ENCODE measurements at regions not wholly inside any gene's neighbourhood (a gene's known extent, or its start where the extent isn't known, plus 50 kb on each side); places are given as distances from the start of the nearest gene placed in this dataset.
"Not testable (repeated sequence)": the region's sequence is repeated elsewhere in the genome, so short reads cannot be mapped to it uniquely, and the experiment has no call there.

DNA sequence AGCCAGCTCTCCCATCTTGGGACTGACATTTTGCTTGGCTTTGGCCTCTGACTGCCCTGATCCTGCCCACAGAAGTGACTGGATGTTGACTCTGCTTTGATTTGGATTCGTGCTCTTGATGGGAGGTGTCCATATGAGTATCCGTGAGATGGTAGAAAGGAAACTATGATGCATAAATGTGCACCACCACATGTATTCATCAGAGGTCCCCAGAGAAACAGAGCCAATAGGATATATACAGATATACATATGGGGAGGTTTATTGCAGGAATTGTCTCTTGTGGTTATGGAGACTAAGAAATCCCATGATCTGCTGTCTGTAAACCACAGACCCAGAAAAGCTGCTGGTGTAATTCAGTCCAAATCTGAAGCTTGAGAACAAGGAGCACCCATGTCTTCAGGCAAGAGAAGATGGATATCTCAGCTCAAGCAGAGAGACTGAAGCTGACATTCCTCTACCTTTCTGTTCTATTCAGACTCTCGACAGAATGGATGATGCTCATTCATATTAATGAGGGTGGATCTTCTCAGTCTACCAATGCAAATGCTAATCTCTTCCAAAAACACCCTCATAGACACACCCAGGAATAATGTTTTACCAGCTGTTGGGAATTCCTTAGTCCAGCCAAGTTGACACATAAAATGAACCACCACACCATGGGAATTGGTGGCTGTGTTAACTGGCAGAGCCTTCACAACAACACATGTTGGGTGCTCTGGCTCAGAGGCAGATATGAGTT lies 390.7 kb downstream of the CCSER2 start:
- no peak for DNase-seq (ENCODE audit: low spot score in 2 of 2)
- no peak for TF ChIP-seq POLR2A (IDR thresholded peaks at IDR 0.05)
- TF ChIP-seq, protein P1, sequence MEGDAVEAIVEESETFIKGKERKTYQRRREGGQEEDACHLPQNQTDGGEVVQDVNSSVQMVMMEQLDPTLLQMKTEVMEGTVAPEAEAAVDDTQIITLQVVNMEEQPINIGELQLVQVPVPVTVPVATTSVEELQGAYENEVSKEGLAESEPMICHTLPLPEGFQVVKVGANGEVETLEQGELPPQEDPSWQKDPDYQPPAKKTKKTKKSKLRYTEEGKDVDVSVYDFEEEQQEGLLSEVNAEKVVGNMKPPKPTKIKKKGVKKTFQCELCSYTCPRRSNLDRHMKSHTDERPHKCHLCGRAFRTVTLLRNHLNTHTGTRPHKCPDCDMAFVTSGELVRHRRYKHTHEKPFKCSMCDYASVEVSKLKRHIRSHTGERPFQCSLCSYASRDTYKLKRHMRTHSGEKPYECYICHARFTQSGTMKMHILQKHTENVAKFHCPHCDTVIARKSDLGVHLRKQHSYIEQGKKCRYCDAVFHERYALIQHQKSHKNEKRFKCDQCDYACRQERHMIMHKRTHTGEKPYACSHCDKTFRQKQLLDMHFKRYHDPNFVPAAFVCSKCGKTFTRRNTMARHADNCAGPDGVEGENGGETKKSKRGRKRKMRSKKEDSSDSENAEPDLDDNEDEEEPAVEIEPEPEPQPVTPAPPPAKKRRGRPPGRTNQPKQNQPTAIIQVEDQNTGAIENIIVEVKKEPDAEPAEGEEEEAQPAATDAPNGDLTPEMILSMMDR (IDR thresholded peaks at IDR 0.05) = no peak
- 65 to 67% methylated on average over 3 of the region's 3 CpGs for WGBS, 2 donors
- intact Hi-C loops (cut with DNase I; ENCODE audit: low total_unique reads) = loop anchor here (10.0 kb wide), 1 partner anchor 1604 kb away; no protein-coding TSS in a partner anchor
- no peak overlapping the region for H3K4me3 ChIP-seq (ENCODE audit: low read depth, poor library complexity, severe bottlenecking)

DNA sequence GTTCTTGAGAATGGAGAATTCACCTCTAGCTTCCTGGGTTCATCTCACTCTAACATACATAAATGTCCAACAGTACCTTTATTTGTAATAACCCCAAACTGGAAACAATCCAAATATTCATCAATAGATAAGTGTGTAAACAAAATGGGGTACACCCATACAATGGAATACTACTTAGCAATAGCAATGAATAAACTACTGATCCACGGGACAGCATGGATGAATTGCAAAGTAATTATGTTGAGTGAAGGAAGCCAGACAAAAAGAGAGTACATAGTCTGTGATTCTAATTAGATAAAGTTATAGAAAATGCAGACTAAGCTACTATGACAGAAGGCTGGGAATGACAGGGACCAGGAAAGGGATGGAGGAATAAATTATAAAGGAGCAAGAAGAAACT lies 391.3 kb downstream of the CCSER2 start:
- TF ChIP-seq, protein P1 (IDR thresholded peaks at IDR 0.05) = no peak
- TF ChIP-seq POLR2A (IDR thresholded peaks at IDR 0.05) = no peak
- intact Hi-C loops (cut with DNase I; ENCODE audit: low total_unique reads) = loop anchor here (10.0 kb wide), 1 partner anchor 1605 kb away; no protein-coding TSS in a partner anchor

DNA sequence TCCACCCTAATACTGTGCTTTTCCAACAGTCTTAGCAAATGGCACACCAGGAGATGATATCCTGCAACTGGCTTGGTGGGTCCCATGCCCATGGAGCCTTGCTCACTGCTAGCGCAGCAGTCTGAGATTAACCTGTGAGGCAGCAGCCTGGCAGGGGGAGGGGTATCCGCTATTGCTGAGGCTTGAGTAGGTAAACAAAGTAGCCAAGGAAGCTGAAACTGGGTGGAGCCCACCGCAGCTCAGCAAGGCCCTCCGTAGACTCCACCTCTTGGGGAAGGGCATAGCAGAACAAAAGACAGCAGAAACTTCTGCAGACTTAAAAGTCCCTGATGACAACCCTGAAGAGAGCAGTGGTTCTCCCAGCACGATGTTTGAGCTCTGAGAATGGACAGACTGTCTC lies 399.0 kb downstream of the CCSER2 start:
- intact Hi-C loops (cut with DNase I; ENCODE audit: low total_unique reads) = no loop called here
- DNase-seq (ENCODE audit: low spot score in 2 of 2) = no peak
- 76 to 79% methylated on average over 5 of the region's 5 CpGs for WGBS, 2 donors
- TF ChIP-seq, protein P1 (IDR thresholded peaks at IDR 0.05) = no peak
- no peak for TF ChIP-seq POLR2A (IDR thresholded peaks at IDR 0.05)
- H3K4me3 ChIP-seq (ENCODE audit: low read depth, poor library complexity, severe bottlenecking) = no peak overlapping the region

More for the DNA sequence above, 391.3 kb downstream of the CCSER2 start:
- no peak for DNase-seq (ENCODE audit: low spot score in 2 of 2)
- no peak overlapping the region for H3K4me3 ChIP-seq (ENCODE audit: low read depth, poor library complexity, severe bottlenecking)
- WGBS, 2 donors = 83% methylated on average over 1 of the region's 1 CpG

DNA sequence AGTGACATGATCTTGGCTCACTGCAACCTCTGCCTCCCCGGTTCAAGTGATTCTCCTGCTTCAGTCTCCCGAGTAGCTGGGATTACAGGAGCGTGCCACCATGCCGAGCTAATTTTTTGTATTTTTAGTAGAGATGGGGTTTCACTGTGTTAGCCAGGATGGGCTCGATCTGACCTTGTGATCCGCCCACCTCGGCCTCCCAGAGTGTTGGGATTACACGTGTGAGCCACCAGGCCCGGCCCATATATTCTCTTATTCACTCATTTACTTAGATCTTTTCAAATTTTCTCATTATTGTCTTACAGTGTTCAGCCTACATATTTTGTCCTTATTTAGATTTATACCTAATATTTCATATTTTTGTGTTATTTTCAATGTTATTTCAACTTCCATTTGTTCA lies 410.7 kb downstream of the CCSER2 start:
- WGBS, 2 donors = 73 to 79% methylated on average over 9 of the region's 9 CpGs
- intact Hi-C loops (cut with DNase I; ENCODE audit: low total_unique reads); H3K4me3 ChIP-seq (ENCODE audit: low read depth, poor library complexity, severe bottlenecking); DNase-seq (ENCODE audit: low spot score in 2 of 2): not testable (repeated sequence)

DNA sequence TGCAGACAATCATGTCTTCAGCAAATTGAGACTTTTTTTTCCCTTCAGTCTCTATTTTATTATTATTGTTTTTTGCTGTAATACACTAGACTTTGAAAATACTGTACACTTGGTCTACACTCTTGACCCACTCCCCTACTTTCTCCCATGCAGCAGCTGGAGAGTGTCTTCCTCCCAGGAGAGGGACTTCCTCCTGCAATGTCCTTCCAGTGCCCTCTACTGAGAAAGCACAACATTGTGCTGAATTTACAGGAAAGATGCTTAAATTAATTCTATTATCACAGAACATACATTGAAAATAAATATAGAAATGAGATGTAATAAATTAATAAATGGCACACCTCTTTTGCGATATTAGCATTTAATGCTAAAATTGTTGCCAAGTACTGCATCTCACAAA lies 411.3 kb downstream of the CCSER2 start:
- TF ChIP-seq, protein P1 (IDR thresholded peaks at IDR 0.05) = no peak
- TF ChIP-seq POLR2A (IDR thresholded peaks at IDR 0.05) = no peak
- 93 to 95% methylated on average over 1 of the region's 1 CpG for WGBS, 2 donors
- no peak for DNase-seq (ENCODE audit: low spot score in 2 of 2)
- no peak overlapping the region for H3K4me3 ChIP-seq (ENCODE audit: low read depth, poor library complexity, severe bottlenecking)
- intact Hi-C loops (cut with DNase I; ENCODE audit: low total_unique reads) = no loop called here

DNA sequence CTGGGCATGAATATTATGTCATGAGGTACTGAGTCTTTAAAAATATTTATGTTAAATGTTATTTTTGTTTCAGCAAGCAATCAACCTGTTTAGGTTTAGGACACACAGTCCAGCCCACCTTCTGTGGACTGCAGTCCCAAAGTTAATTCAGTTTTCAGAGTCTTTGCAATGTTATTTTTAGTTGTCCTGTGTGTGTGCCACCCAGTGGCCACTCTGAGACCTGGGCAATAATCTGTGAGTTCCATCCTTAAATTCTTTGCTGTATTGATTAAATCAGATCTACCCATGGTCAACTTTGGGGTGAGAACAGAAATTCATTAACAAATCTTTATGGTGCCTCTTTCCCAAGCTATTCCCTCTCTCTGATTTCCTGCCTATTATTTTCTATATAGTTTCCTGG lies 415.1 kb downstream of the CCSER2 start:
- intact Hi-C loops (cut with DNase I; ENCODE audit: low total_unique reads) = no loop called here
- TF ChIP-seq, protein P1 (IDR thresholded peaks at IDR 0.05) = no peak
- no peak overlapping the region for H3K4me3 ChIP-seq (ENCODE audit: low read depth, poor library complexity, severe bottlenecking)
- no peak for DNase-seq (ENCODE audit: low spot score in 2 of 2)

Data from lower leg skin (tissue), 4 donors.